ENCODE measurements at regions not wholly inside any gene's neighbourhood (a gene's known extent, or its start where the extent isn't known, plus 50 kb on each side); places are given as distances from the start of the nearest gene placed in this dataset.

DNA sequence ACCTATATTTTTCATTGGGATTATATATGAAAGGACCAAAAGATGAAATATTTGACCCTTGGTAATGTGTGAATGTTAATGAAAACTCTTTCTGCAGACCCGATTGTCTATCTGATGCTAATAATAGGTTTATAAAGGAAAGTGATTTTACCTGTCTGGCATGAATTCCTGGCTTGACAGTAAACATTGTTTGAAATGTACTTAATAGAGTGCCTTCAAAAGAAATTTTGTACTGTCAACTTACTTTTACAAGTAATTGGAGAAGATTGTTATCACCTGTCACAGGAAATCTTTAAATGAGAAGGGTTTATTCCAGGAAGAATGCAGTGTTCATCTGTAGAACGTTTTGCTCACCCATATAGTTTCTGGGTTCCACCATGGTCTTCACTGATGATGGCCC lies 588.2 kb downstream of the INHBA start:
- no peaks in the 10 kb centered on the region for H3F3A ChIP-seq (replicated peaks; ENCODE audit: insufficient read depth)
- no peak overlapping the region for H3K27ac ChIP-seq (ENCODE audit: low read depth in 2 of 2, low read length in 1 of 2)
- 78% methylated on average over 2 of the region's 2 CpGs for WGBS (ENCODE audit: low lambda C conversion rate)
- no peaks in the 10 kb centered on the region for H4K20me1 ChIP-seq (ENCODE audit: insufficient read depth)
- H3K9ac ChIP-seq, result no peak overlapping the region
- H3K36me3 ChIP-seq (replicated peaks in 1 of 2; ENCODE audit: control insufficient read depth in 1 of 2, insufficient read depth in 2 of 2, low read length in 1 of 2), result no peaks in the 10 kb centered on the region
- ChIA-PET POLR2A (no interaction called here), CTCF (interaction anchor here (1.1 kb wide), 1 partner anchor 14 kb away, joined by 3 read pairs; no protein-coding TSS in a partner anchor)
- no peaks in the 10 kb centered on the region for H3K27me3 ChIP-seq (ENCODE audit: insufficient read depth)
- peaks cover 0 to 5% of the 10 kb centered on the region in 2 experiments; a peak in 2 of 4 replicates for H3K4me1 ChIP-seq (ENCODE audit: control insufficient read depth in 1 of 2, insufficient read depth in 2 of 2, low read depth in 1 of 2, low read length in 1 of 2)
- TF ChIP-seq, protein P1, sequence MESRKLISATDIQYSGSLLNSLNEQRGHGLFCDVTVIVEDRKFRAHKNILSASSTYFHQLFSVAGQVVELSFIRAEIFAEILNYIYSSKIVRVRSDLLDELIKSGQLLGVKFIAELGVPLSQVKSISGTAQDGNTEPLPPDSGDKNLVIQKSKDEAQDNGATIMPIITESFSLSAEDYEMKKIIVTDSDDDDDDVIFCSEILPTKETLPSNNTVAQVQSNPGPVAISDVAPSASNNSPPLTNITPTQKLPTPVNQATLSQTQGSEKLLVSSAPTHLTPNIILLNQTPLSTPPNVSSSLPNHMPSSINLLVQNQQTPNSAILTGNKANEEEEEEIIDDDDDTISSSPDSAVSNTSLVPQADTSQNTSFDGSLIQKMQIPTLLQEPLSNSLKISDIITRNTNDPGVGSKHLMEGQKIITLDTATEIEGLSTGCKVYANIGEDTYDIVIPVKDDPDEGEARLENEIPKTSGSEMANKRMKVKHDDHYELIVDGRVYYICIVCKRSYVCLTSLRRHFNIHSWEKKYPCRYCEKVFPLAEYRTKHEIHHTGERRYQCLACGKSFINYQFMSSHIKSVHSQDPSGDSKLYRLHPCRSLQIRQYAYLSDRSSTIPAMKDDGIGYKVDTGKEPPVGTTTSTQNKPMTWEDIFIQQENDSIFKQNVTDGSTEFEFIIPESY (IDR thresholded peaks at IDR 0.05; ENCODE audit: borderline replicate concordance, low read depth), result no peak
- TF ChIP-seq NFIC (IDR thresholded peaks at IDR 0.05; ENCODE audit: borderline replicate concordance), result no peak
- TF ChIP-seq MEF2A (IDR thresholded peaks at IDR 0.05; ENCODE audit: borderline replicate concordance, low read depth), result no peak
- no peak for TF ChIP-seq POLR2AphosphoS5 (IDR thresholded peaks at IDR 0.05; ENCODE audit: low read depth, low read length)
- TF ChIP-seq GABPA (IDR thresholded peaks at IDR 0.05; ENCODE audit: low read depth), result no peak
- no peak for TF ChIP-seq SMC3 (IDR thresholded peaks at IDR 0.05; ENCODE audit: low read depth, low read length)
- TF ChIP-seq EP300 (IDR thresholded peaks at IDR 0.05; ENCODE audit: borderline replicate concordance in 1 of 2, low read depth in 1 of 2, low read length in 1 of 2), result no peak
- no peak for TF ChIP-seq FOXJ3 (CRISPR knock-in tag; IDR thresholded peaks at IDR 0.05)
- TF ChIP-seq GATA2 (CRISPR knock-in tag; IDR thresholded peaks at IDR 0.05), result no peak
- no peak for TF ChIP-seq FOSL2 (IDR thresholded peaks at IDR 0.05; ENCODE audit: borderline replicate concordance, low read depth)
- TF ChIP-seq EZH2phosphoT487 (IDR thresholded peaks at IDR 0.05; ENCODE audit: borderline replicate concordance, low read depth), result no peak
- TF ChIP-seq NRF1 (IDR thresholded peaks at IDR 0.05; ENCODE audit: low read depth, low read length), result no peak
- TF ChIP-seq RXRA (IDR thresholded peaks at IDR 0.05; ENCODE audit: borderline replicate concordance, low read depth), result no peak
- TF ChIP-seq, protein P2, sequence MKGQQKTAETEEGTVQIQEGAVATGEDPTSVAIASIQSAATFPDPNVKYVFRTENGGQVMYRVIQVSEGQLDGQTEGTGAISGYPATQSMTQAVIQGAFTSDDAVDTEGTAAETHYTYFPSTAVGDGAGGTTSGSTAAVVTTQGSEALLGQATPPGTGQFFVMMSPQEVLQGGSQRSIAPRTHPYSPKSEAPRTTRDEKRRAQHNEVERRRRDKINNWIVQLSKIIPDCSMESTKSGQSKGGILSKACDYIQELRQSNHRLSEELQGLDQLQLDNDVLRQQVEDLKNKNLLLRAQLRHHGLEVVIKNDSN (IDR thresholded peaks at IDR 0.05; ENCODE audit: borderline replicate concordance, low read depth), result no peak
- TF ChIP-seq TEAD4 (IDR thresholded peaks at IDR 0.05; ENCODE audit: borderline replicate concordance, insufficient read depth), result no peak
- TF ChIP-seq, protein P3, sequence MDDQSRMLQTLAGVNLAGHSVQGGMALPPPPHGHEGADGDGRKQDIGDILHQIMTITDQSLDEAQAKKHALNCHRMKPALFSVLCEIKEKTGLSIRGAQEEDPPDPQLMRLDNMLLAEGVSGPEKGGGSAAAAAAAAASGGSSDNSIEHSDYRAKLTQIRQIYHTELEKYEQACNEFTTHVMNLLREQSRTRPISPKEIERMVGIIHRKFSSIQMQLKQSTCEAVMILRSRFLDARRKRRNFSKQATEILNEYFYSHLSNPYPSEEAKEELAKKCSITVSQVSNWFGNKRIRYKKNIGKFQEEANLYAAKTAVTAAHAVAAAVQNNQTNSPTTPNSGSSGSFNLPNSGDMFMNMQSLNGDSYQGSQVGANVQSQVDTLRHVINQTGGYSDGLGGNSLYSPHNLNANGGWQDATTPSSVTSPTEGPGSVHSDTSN (IDR thresholded peaks at IDR 0.05), result no peak
- TF ChIP-seq, protein P4, sequence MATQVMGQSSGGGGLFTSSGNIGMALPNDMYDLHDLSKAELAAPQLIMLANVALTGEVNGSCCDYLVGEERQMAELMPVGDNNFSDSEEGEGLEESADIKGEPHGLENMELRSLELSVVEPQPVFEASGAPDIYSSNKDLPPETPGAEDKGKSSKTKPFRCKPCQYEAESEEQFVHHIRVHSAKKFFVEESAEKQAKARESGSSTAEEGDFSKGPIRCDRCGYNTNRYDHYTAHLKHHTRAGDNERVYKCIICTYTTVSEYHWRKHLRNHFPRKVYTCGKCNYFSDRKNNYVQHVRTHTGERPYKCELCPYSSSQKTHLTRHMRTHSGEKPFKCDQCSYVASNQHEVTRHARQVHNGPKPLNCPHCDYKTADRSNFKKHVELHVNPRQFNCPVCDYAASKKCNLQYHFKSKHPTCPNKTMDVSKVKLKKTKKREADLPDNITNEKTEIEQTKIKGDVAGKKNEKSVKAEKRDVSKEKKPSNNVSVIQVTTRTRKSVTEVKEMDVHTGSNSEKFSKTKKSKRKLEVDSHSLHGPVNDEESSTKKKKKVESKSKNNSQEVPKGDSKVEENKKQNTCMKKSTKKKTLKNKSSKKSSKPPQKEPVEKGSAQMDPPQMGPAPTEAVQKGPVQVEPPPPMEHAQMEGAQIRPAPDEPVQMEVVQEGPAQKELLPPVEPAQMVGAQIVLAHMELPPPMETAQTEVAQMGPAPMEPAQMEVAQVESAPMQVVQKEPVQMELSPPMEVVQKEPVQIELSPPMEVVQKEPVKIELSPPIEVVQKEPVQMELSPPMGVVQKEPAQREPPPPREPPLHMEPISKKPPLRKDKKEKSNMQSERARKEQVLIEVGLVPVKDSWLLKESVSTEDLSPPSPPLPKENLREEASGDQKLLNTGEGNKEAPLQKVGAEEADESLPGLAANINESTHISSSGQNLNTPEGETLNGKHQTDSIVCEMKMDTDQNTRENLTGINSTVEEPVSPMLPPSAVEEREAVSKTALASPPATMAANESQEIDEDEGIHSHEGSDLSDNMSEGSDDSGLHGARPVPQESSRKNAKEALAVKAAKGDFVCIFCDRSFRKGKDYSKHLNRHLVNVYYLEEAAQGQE (IDR thresholded peaks at IDR 0.05; ENCODE audit: low read depth, low read length), result no peak
- H3K9me3 ChIP-seq, result no peaks in the 10 kb centered on the region
- H3K79me2 ChIP-seq (ENCODE audit: insufficient read depth), result no peaks in the 10 kb centered on the region
- no peak overlapping the region for H3K4me2 ChIP-seq
- H2AFZ ChIP-seq (ENCODE audit: low read depth), result no peak overlapping the region
- H3K9me2 ChIP-seq, result no peaks in the 10 kb centered on the region
- no peak for DNase-seq
- H3K4me3 ChIP-seq (ENCODE audit: low read depth in 2 of 2, low read length in 1 of 2), result no peak overlapping the region

Measured in SK-N-SH (cell line).